DND-41 (cell line): ENCODE measurements at regions not wholly inside any gene's neighbourhood (a gene's known extent, or its start where the extent isn't known, plus 50 kb on each side); places are given as distances from the start of the nearest gene placed in this dataset.

Experiments used
- ATAC-seq: fragments of 200-7000 bp; cut with Tn5 transposase; 3 replicates; pipeline ENCODE4 v1.9.1; 2021; ENCODE audit warnings: low read depth; ENCODE audit not compliant: insufficient read depth
- DNase-seq: peaks from one replicate; pipeline ENCODE4 v3.0.0-alpha.2; 2020
- H2AFZ ChIP-seq: 2 replicates; pipeline ENCODE4 v1.6.0; 2012; ENCODE audit warnings: low read depth, low read length
- H3K27ac ChIP-seq: 2 replicates; pipeline ENCODE4 v1.5.1; 2012; ENCODE audit warnings: low read length, inconsistent platforms
- H3K27me3 ChIP-seq: fragments of 200-600 bp; sonication (generic); 2 replicates; pipeline ENCODE4 v1.6.0; 2012; ENCODE audit warnings: low read length, mild to moderate bottlenecking, inconsistent platforms; ENCODE audit not compliant: insufficient read depth, poor library complexity
- H3K36me3 ChIP-seq: 2 replicates; pipeline ENCODE4 v1.5.1; 2012; ENCODE audit warnings: low read length, inconsistent platforms; ENCODE audit not compliant: insufficient read depth
- H3K4me1 ChIP-seq: 2 replicates; pipeline ENCODE4 v1.5.1; 2012; ENCODE audit warnings: mild to moderate bottlenecking, low read length; ENCODE audit not compliant: insufficient read depth
- H3K4me2 ChIP-seq: 2 replicates; pipeline ENCODE4 v1.6.0; 2012; ENCODE audit warnings: mild to moderate bottlenecking, moderate library complexity, low read length, inconsistent platforms; ENCODE audit not compliant: insufficient read depth
- H3K4me3 ChIP-seq, 2 experiments: fragments of 200-600 bp in 1 of 2; shearing (Covaris generic) in 1 of 2; 2 replicates each; pipeline ENCODE4 v1.5.1; 2012 to 2016; ENCODE audit warnings: inconsistent platforms in 2 of 2, low read length in 2 of 2, mild to moderate bottlenecking in 2 of 2, low read depth in 1 of 2, moderate library complexity in 1 of 2
- H3K79me2 ChIP-seq: 2 replicates; pipeline ENCODE4 v1.6.0; 2012; ENCODE audit warnings: low read length, inconsistent platforms; ENCODE audit not compliant: insufficient read depth
- H3K9ac ChIP-seq: 2 replicates; pipeline ENCODE4 v1.6.0; 2012; ENCODE audit warnings: low read depth, mild to moderate bottlenecking, inconsistent platforms, low read length, moderate library complexity
- H3K9me3 ChIP-seq: 2 replicates; pipeline ENCODE4 v1.5.1; 2012; ENCODE audit warnings: low read length, moderate library complexity, mild to moderate bottlenecking, inconsistent platforms; ENCODE audit not compliant: insufficient read depth, severe bottlenecking
- H4K20me1 ChIP-seq: 2 replicates; pipeline ENCODE4 v1.6.0; 2012; ENCODE audit warnings: low read length; ENCODE audit not compliant: insufficient read depth
- CTCF ChIP-seq: IDR thresholded peaks from 2 replicates; pipeline ENCODE4 v1.5.1; 2012; ENCODE audit warnings: borderline replicate concordance, low read length, moderate library complexity, mild to moderate bottlenecking; ENCODE audit not compliant: poor library complexity, severe bottlenecking; ENCODE audit errors: extremely low read depth
- EZH2 ChIP-seq: IDR thresholded peaks from 3 replicates; pipeline ENCODE4 v1.6.1; 2012; ENCODE audit warnings: borderline replicate concordance, low read depth, mild to moderate bottlenecking, moderate library complexity, low read length, inconsistent platforms; ENCODE audit not compliant: severe bottlenecking

- no peak overlapping the region for H3K4me3 ChIP-seq
- no peak overlapping the region for H3K27ac ChIP-seq
- TF ChIP-seq EZH2: no peak
- H3K36me3 ChIP-seq: no peaks in the 10 kb centered on the region
- H3K4me1 ChIP-seq: no peaks in the 10 kb centered on the region
- DNase-seq (no peak), ATAC-seq (no peak)
- no peaks in the 10 kb centered on the region for H3K9me3 ChIP-seq
- no peaks in the 10 kb centered on the region for H4K20me1 ChIP-seq
- H3K79me2 ChIP-seq: no peaks in the 10 kb centered on the region
- no peaks in the 10 kb centered on the region for H3K27me3 ChIP-seq
- no peak overlapping the region for H2AFZ ChIP-seq
- H3K9ac ChIP-seq: no peak overlapping the region
- H3K4me2 ChIP-seq: no peak overlapping the region
These were observed 150.3 kb upstream of the ARHGAP5 start for GRCh38 chr14:31926652-31927347.

- H2AFZ ChIP-seq: no peak overlapping the region
- no peak overlapping the region for H3K27ac ChIP-seq
- H3K4me3 ChIP-seq: no peak overlapping the region
- no peaks in the 10 kb centered on the region for H3K27me3 ChIP-seq
- no peak overlapping the region for H3K9ac ChIP-seq
- no peaks in the 10 kb centered on the region for H4K20me1 ChIP-seq
- no peaks in the 10 kb centered on the region for H3K4me1 ChIP-seq
- no peaks in the 10 kb centered on the region for H3K36me3 ChIP-seq
- H3K79me2 ChIP-seq: no peaks in the 10 kb centered on the region
- H3K4me2 ChIP-seq: no peak overlapping the region
- DNase-seq (no peak), ATAC-seq (peak; percentile 37; the same call in 1 of the 3 replicates)
- TF ChIP-seq EZH2 (no peak), CTCF (no peak)
- no peaks in the 10 kb centered on the region for H3K9me3 ChIP-seq
These were observed 149.7 kb upstream of the ARHGAP5 start for GRCh38 chr14:31927348-31927832.

GRCh38 chr14:31930070-31930469 is 147.0 kb upstream of the ARHGAP5 start:
- TF ChIP-seq CTCF (no peak), EZH2 (no peak)
- Histone ChIP-seq H3K27ac (no peak overlapping the region), H4K20me1 (no peaks in the 10 kb centered on the region), H3K79me2 (no peaks in the 10 kb centered on the region), H3K36me3 (no peaks in the 10 kb centered on the region), H3K9ac (no peak overlapping the region), H3K4me3 (no peak overlapping the region), H3K27me3 (no peaks in the 10 kb centered on the region), H3K9me3 (no peaks in the 10 kb centered on the region), H3K4me2 (no peak overlapping the region), H3K4me1 (no peaks in the 10 kb centered on the region), H2AFZ (no peak overlapping the region)
- DNase-seq (no peak), ATAC-seq (no peak)

GRCh38 chr14:31930493-31931240 is 146.4 kb upstream of the ARHGAP5 start:
- Histone ChIP-seq H4K20me1 (no peaks in the 10 kb centered on the region), H3K27ac (no peak overlapping the region), H3K9ac (no peak overlapping the region), H3K4me2 (no peak overlapping the region), H2AFZ (no peak overlapping the region), H3K27me3 (no peaks in the 10 kb centered on the region), H3K36me3 (no peaks in the 10 kb centered on the region), H3K9me3 (no peaks in the 10 kb centered on the region), H3K79me2 (no peaks in the 10 kb centered on the region), H3K4me3 (no peak overlapping the region), H3K4me1 (no peaks in the 10 kb centered on the region)
- no peak for DNase-seq
- ATAC-seq: no peak
- TF ChIP-seq CTCF (no peak), EZH2 (no peak)
